Lung (tissue), 11 donors: ENCODE measurements at regions not wholly inside any gene's neighbourhood (a gene's known extent, or its start where the extent isn't known, plus 50 kb on each side); places are given as distances from the start of the nearest gene placed in this dataset.

ENCODE experiments used
- ATAC-seq: fragments of 200-7000 bp; cut with Tn5 transposase; one replicate; pipeline ENCODE4 v1.9.1; 2020; ENCODE audit warnings: moderate number of reproducible peaks; ENCODE audit not compliant: insufficient read depth, low FRiP score
- DNase-seq, 3 donors: peaks; one replicate each; pipeline ENCODE4 v3.0.0-alpha.2; 2013 to 2017
- H3K27ac ChIP-seq, 2 donors: one replicate each; pipeline ENCODE4 v1.5.1; 2013; ENCODE audit warnings: mild to moderate bottlenecking in 2 of 2, moderate library complexity in 2 of 2, control low read depth in 1 of 2, inconsistent platforms in 1 of 2, low read depth in 1 of 2, low read length in 1 of 2
- H3K27me3 ChIP-seq, 3 donors: one replicate each; pipeline ENCODE4 v1.5.1; 2013; ENCODE audit warnings: low read length in 2 of 3; ENCODE audit not compliant: control insufficient read depth in 3 of 3, insufficient read depth in 3 of 3
- H3K36me3 ChIP-seq, 4 donors: one replicate each; pipeline ENCODE4 v1.5.1; 2013; ENCODE audit warnings: low read length in 4 of 4, mild to moderate bottlenecking in 1 of 4, moderate library complexity in 1 of 4; ENCODE audit not compliant: control insufficient read depth in 4 of 4, insufficient read depth in 4 of 4
- H3K4me1 ChIP-seq, 5 donors: one replicate each; pipeline ENCODE4 v1.5.1; 2013; ENCODE audit warnings: low read length in 5 of 5, mild to moderate bottlenecking in 2 of 5, moderate library complexity in 1 of 5; ENCODE audit not compliant: control insufficient read depth in 5 of 5, insufficient read depth in 5 of 5
- H3K4me3 ChIP-seq: one replicate; pipeline ENCODE4 v1.5.1; 2013; ENCODE audit warnings: mild to moderate bottlenecking, control low read depth, moderate library complexity
- H3K9ac ChIP-seq, 2 donors: one replicate each; pipeline ENCODE4 v1.5.1; 2013; ENCODE audit warnings: low read length in 2 of 2, control low read depth in 1 of 2; ENCODE audit not compliant: insufficient read depth in 1 of 2
- H3K9me3 ChIP-seq, 4 donors: one replicate each; pipeline ENCODE4 v1.5.1; 2013; ENCODE audit warnings: low read length in 3 of 4, mild to moderate bottlenecking in 1 of 4, moderate library complexity in 1 of 4; ENCODE audit not compliant: control insufficient read depth in 4 of 4, insufficient read depth in 3 of 4
- WGBS, 2 donors: extraction: QIAGEN DNeasy Blood & Tissue Kit; methylation state at CpG; one replicate each; pipeline ENCODE4 v1.1.7; 2013; 5-methylcytosine and 5-hydroxymethylcytosine counted together
- TF ChIP-seq, protein P1 (sequence below): IDR thresholded peaks from 2 replicates; pipeline ENCODE4 v1.5.1; 2012; ENCODE audit warnings: mild to moderate bottlenecking; ENCODE audit errors: control extremely low read depth, extremely low read depth
- donor health status: control.
- donor health status: control.
- donor health status: Bipolar disorder and iron deficiency.
- donor health status: healthy.
- donor health status: DM: yes; HTN: yes; CAD: no.

GRCh38 chr12:82609234-82609914 is 77.3 kb upstream of the TMTC2 start:
- H3K27me3 ChIP-seq: no peaks in the 10 kb centered on the region
- DNase-seq (no peak), ATAC-seq (no peak)
- H3K27ac ChIP-seq: no peak overlapping the region
- no peaks in the 10 kb centered on the region for H3K9me3 ChIP-seq
- TF ChIP-seq, protein P1, sequence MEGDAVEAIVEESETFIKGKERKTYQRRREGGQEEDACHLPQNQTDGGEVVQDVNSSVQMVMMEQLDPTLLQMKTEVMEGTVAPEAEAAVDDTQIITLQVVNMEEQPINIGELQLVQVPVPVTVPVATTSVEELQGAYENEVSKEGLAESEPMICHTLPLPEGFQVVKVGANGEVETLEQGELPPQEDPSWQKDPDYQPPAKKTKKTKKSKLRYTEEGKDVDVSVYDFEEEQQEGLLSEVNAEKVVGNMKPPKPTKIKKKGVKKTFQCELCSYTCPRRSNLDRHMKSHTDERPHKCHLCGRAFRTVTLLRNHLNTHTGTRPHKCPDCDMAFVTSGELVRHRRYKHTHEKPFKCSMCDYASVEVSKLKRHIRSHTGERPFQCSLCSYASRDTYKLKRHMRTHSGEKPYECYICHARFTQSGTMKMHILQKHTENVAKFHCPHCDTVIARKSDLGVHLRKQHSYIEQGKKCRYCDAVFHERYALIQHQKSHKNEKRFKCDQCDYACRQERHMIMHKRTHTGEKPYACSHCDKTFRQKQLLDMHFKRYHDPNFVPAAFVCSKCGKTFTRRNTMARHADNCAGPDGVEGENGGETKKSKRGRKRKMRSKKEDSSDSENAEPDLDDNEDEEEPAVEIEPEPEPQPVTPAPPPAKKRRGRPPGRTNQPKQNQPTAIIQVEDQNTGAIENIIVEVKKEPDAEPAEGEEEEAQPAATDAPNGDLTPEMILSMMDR: no peak
- no peak overlapping the region for H3K4me3 ChIP-seq
- no peaks in the 10 kb centered on the region for H3K36me3 ChIP-seq
- H3K9ac ChIP-seq: no peak overlapping the region
- peaks cover 0 to 2% (median 0%) of the 10 kb centered on the region in 5 donors for H3K4me1 ChIP-seq
- 73 to 84% methylated on average over 2 of the region's 2 CpGs for WGBS, 2 donors

DNA sequence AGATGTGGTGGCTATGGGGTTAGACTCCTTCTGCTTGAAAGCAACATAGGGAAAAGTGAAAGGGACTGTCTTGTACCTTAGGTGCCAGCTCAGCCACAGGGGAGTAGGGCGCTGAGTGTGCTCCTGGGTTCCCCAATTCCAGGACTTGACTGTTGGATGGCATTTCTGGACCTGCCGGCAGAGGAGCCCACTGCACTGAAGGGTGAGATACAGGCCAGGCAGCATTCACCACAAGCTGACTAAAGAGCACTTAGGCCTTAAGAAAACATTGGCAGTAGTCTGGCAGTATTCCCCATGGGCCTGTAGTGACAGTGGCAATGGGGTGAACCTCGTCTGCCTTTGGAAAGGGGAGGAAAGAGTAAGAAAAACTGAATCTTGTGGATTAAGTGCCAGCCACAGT is 67.1 kb upstream of the TMTC2 start:
- DNase-seq: no peak
- H3K36me3 ChIP-seq: no peaks in the 10 kb centered on the region
- no peak for ATAC-seq
- no peak overlapping the region for H3K27ac ChIP-seq
- no peak overlapping the region for H3K4me3 ChIP-seq
- no peaks in the 10 kb centered on the region for H3K27me3 ChIP-seq
- H3K4me1 ChIP-seq: no peaks in the 10 kb centered on the region
- H3K9me3 ChIP-seq: no peaks in the 10 kb centered on the region
- 62 to 75% methylated on average over 3 of the region's 3 CpGs for WGBS, 2 donors
- TF ChIP-seq, protein P1: no peak
- no peak overlapping the region for H3K9ac ChIP-seq

GRCh38 chr12:82620917-82621316 is 65.8 kb upstream of the TMTC2 start:
- 82 to 90% methylated on average over 3 of the region's 3 CpGs for WGBS, 2 donors
- TF ChIP-seq, protein P1: no peak
- H3K9ac ChIP-seq: no peak overlapping the region
- no peaks in the 10 kb centered on the region for H3K36me3 ChIP-seq
- no peaks in the 10 kb centered on the region for H3K4me1 ChIP-seq
- no peaks in the 10 kb centered on the region for H3K27me3 ChIP-seq
- DNase-seq (no peak), ATAC-seq (no peak)
- H3K9me3 ChIP-seq: no peaks in the 10 kb centered on the region
- no peak overlapping the region for H3K27ac ChIP-seq
- no peak overlapping the region for H3K4me3 ChIP-seq

DNA sequence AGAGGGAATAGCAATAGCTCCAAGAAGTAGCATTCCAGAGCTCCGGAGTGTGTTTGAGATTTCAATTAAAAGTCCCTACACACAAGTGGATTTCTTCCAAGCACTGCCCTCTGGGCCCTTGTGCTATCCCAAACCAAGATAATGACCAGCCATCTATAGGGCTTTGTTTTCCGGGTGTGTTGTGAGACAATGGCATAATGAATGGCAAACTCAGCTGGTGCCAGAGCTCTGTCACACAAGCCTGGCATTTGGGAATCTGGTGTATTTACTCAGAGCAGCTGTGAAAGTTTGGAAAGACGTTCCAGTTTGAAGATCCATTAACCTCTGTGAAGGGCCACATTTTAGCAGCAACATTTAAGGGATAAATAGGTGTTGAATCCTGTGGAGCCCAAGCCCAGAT is 61.2 kb upstream of the TMTC2 start:
- no peak overlapping the region for H3K9ac ChIP-seq
- WGBS, 2 donors: 39 to 64% methylated on average over 3 of the region's 3 CpGs
- no peaks in the 10 kb centered on the region for H3K36me3 ChIP-seq
- TF ChIP-seq, protein P1: no peak
- DNase-seq (no peak), ATAC-seq (no peak)
- no peak overlapping the region for H3K4me3 ChIP-seq
- H3K27me3 ChIP-seq: no peaks in the 10 kb centered on the region
- no peaks in the 10 kb centered on the region for H3K4me1 ChIP-seq
- H3K27ac ChIP-seq: no peak overlapping the region
- H3K9me3 ChIP-seq: no peaks in the 10 kb centered on the region
